ENCODE measurements at regions not wholly inside any gene's neighbourhood (a gene's known extent, or its start where the extent isn't known, plus 50 kb on each side); places are given as distances from the start of the nearest gene placed in this dataset.
"Not testable (repeated sequence)": the region's sequence is repeated elsewhere in the genome, so short reads cannot be mapped to it uniquely, and the experiment has no call there.

- not testable (repeated sequence) for H3K9me3 ChIP-seq (ENCODE audit: control insufficient read depth, low read length)
- WGBS, 2 experiments, result 100% methylated on average over 1 of the region's 3 CpGs; no CpG with 5 or more reads in 1 of the 2 experiments
Observed at GRCh38 chr1:144516172-144516571, 54.7 kb upstream of the NBPF15 start.

GRCh38 chr1:144516906-144517305 is 55.4 kb upstream of the NBPF15 start:
- no CpG with 5 or more reads among the region's 2 CpGs for WGBS, 2 experiments
- H3K9me3 ChIP-seq (ENCODE audit: control insufficient read depth, low read length); H3K27me3 ChIP-seq (ENCODE audit: control insufficient read depth, insufficient read depth, low read length, poor library complexity, severe bottlenecking); H3K4me1 ChIP-seq (ENCODE audit: control insufficient read depth, insufficient read depth, low read length); H3K27ac ChIP-seq (ENCODE audit: insufficient read depth, low read depth, low read length, poor library complexity, severe bottlenecking); H3K4me3 ChIP-seq (ENCODE audit: insufficient read depth, low read depth, low read length); H3K36me3 ChIP-seq (ENCODE audit: control insufficient read depth, insufficient read depth, low read length): not testable (repeated sequence)

More at GRCh38 chr1:144516172-144516571, 54.7 kb upstream of the NBPF15 start:
- not testable (repeated sequence) for H3K4me3 ChIP-seq (ENCODE audit: insufficient read depth, low read depth, low read length); H3K36me3 ChIP-seq (ENCODE audit: control insufficient read depth, insufficient read depth, low read length); H3K4me1 ChIP-seq (ENCODE audit: control insufficient read depth, insufficient read depth, low read length); H3K27me3 ChIP-seq (ENCODE audit: control insufficient read depth, insufficient read depth, low read length, poor library complexity, severe bottlenecking); H3K27ac ChIP-seq (ENCODE audit: insufficient read depth, low read depth, low read length, poor library complexity, severe bottlenecking)

GRCh38 chr1:144518439-144518838 is 57.0 kb upstream of the NBPF15 start:
- WGBS, 2 experiments, result 68 to 83% methylated on average over 3 to 7 of the region's 9 CpGs
- not testable (repeated sequence) for H3K36me3 ChIP-seq (ENCODE audit: control insufficient read depth, insufficient read depth, low read length); H3K4me3 ChIP-seq (ENCODE audit: insufficient read depth, low read depth, low read length); H3K9me3 ChIP-seq (ENCODE audit: control insufficient read depth, low read length); H3K27ac ChIP-seq (ENCODE audit: insufficient read depth, low read depth, low read length, poor library complexity, severe bottlenecking); H3K4me1 ChIP-seq (ENCODE audit: control insufficient read depth, insufficient read depth, low read length); H3K27me3 ChIP-seq (ENCODE audit: control insufficient read depth, insufficient read depth, low read length, poor library complexity, severe bottlenecking)

- not testable (repeated sequence) for H3K4me3 ChIP-seq (ENCODE audit: insufficient read depth, low read depth, low read length); H3K27me3 ChIP-seq (ENCODE audit: control insufficient read depth, insufficient read depth, low read length, poor library complexity, severe bottlenecking); H3K27ac ChIP-seq (ENCODE audit: insufficient read depth, low read depth, low read length, poor library complexity, severe bottlenecking); H3K4me1 ChIP-seq (ENCODE audit: control insufficient read depth, insufficient read depth, low read length); H3K36me3 ChIP-seq (ENCODE audit: control insufficient read depth, insufficient read depth, low read length); H3K9me3 ChIP-seq (ENCODE audit: control insufficient read depth, low read length)
- WGBS, 2 experiments, result 64 to 72% methylated on average over 6 of the region's 12 CpGs
Observed at GRCh38 chr1:144519528-144520189, 58.2 kb upstream of the NBPF15 start.

- Histone ChIP-seq H3K27ac (ENCODE audit: insufficient read depth, low read depth, low read length, poor library complexity, severe bottlenecking) (peak overlapping the region; percentile 99), H3K4me3 (ENCODE audit: insufficient read depth, low read depth, low read length) (peak overlapping the region; percentile 27)
- H3K27me3 ChIP-seq (ENCODE audit: control insufficient read depth, insufficient read depth, low read length, poor library complexity, severe bottlenecking); H3K9me3 ChIP-seq (ENCODE audit: control insufficient read depth, low read length); H3K36me3 ChIP-seq (ENCODE audit: control insufficient read depth, insufficient read depth, low read length); H3K4me1 ChIP-seq (ENCODE audit: control insufficient read depth, insufficient read depth, low read length): not testable (repeated sequence)
- 22 to 31% methylated on average over 23 to 29 of the region's 33 CpGs for WGBS, 2 experiments
Observed at GRCh38 chr1:144523661-144524407, 62.4 kb upstream of the NBPF15 start.

- not testable (repeated sequence) for H3K27ac ChIP-seq (ENCODE audit: insufficient read depth, low read depth, low read length, poor library complexity, severe bottlenecking); H3K4me3 ChIP-seq (ENCODE audit: insufficient read depth, low read depth, low read length); H3K4me1 ChIP-seq (ENCODE audit: control insufficient read depth, insufficient read depth, low read length); H3K36me3 ChIP-seq (ENCODE audit: control insufficient read depth, insufficient read depth, low read length); H3K27me3 ChIP-seq (ENCODE audit: control insufficient read depth, insufficient read depth, low read length, poor library complexity, severe bottlenecking); H3K9me3 ChIP-seq (ENCODE audit: control insufficient read depth, low read length)
- WGBS, 2 experiments, result 78 to 79% methylated on average over 5 of the region's 9 CpGs
Observed at GRCh38 chr1:144532156-144532607, 60.5 kb upstream of the PPIAL4F start.

- WGBS, 2 experiments, result 82 to 88% methylated on average over 3 of the region's 3 CpGs
- not testable (repeated sequence) for H3K36me3 ChIP-seq (ENCODE audit: control insufficient read depth, insufficient read depth, low read length); H3K4me3 ChIP-seq (ENCODE audit: insufficient read depth, low read depth, low read length); H3K4me1 ChIP-seq (ENCODE audit: control insufficient read depth, insufficient read depth, low read length); H3K27me3 ChIP-seq (ENCODE audit: control insufficient read depth, insufficient read depth, low read length, poor library complexity, severe bottlenecking); H3K9me3 ChIP-seq (ENCODE audit: control insufficient read depth, low read length); H3K27ac ChIP-seq (ENCODE audit: insufficient read depth, low read depth, low read length, poor library complexity, severe bottlenecking)
Observed at GRCh38 chr1:144533480-144533879, 59.2 kb upstream of the PPIAL4F start.

GRCh38 chr1:144534286-144534685 is 58.4 kb upstream of the PPIAL4F start:
- H3K4me1 ChIP-seq (ENCODE audit: control insufficient read depth, insufficient read depth, low read length); H3K27me3 ChIP-seq (ENCODE audit: control insufficient read depth, insufficient read depth, low read length, poor library complexity, severe bottlenecking); H3K9me3 ChIP-seq (ENCODE audit: control insufficient read depth, low read length); H3K36me3 ChIP-seq (ENCODE audit: control insufficient read depth, insufficient read depth, low read length); H3K4me3 ChIP-seq (ENCODE audit: insufficient read depth, low read depth, low read length); H3K27ac ChIP-seq (ENCODE audit: insufficient read depth, low read depth, low read length, poor library complexity, severe bottlenecking): not testable (repeated sequence)
- 100% methylated on average over 1 of the region's 1 CpG; no CpG with 5 or more reads in 1 of the 2 experiments for WGBS, 2 experiments

GRCh38 chr1:144536677-144537076 is 56.0 kb upstream of the PPIAL4F start:
- H3K4me3 ChIP-seq (ENCODE audit: insufficient read depth, low read depth, low read length); H3K27me3 ChIP-seq (ENCODE audit: control insufficient read depth, insufficient read depth, low read length, poor library complexity, severe bottlenecking); H3K4me1 ChIP-seq (ENCODE audit: control insufficient read depth, insufficient read depth, low read length); H3K36me3 ChIP-seq (ENCODE audit: control insufficient read depth, insufficient read depth, low read length); H3K9me3 ChIP-seq (ENCODE audit: control insufficient read depth, low read length); H3K27ac ChIP-seq (ENCODE audit: insufficient read depth, low read depth, low read length, poor library complexity, severe bottlenecking): not testable (repeated sequence)
- 87 to 95% methylated on average over 1 of the region's 1 CpG for WGBS, 2 experiments

- H3K4me3 ChIP-seq (ENCODE audit: insufficient read depth, low read depth, low read length); H3K9me3 ChIP-seq (ENCODE audit: control insufficient read depth, low read length); H3K36me3 ChIP-seq (ENCODE audit: control insufficient read depth, insufficient read depth, low read length); H3K27me3 ChIP-seq (ENCODE audit: control insufficient read depth, insufficient read depth, low read length, poor library complexity, severe bottlenecking); H3K27ac ChIP-seq (ENCODE audit: insufficient read depth, low read depth, low read length, poor library complexity, severe bottlenecking); H3K4me1 ChIP-seq (ENCODE audit: control insufficient read depth, insufficient read depth, low read length): not testable (repeated sequence)
- 90 to 94% methylated on average over 4 of the region's 5 CpGs for WGBS, 2 experiments
Observed at GRCh38 chr1:144537234-144537633, 55.5 kb upstream of the PPIAL4F start.
